Liver (tissue), 8 donors: ENCODE measurements at regions not wholly inside any gene's neighbourhood (a gene's known extent, or its start where the extent isn't known, plus 50 kb on each side); places are given as distances from the start of the nearest gene placed in this dataset.

ENCODE experiments used
- DNase-seq: peaks from one replicate; pipeline ENCODE4 v3.0.0-alpha.2; 2017; ENCODE audit warnings: low spot score
- H3K27ac ChIP-seq, 2 donors: one replicate each; pipeline ENCODE4 v1.7.0; 2013; ENCODE audit warnings: inconsistent platforms in 2 of 2, low read length in 2 of 2, control low read depth in 1 of 2, low read depth in 1 of 2, mild to moderate bottlenecking in 1 of 2
- H3K27me3 ChIP-seq, 4 donors: one replicate each; pipeline versions ENCODE4 v1.6.1 to v1.7.0; 2013; ENCODE audit warnings: low read length in 3 of 4, inconsistent platforms in 1 of 4, mild to moderate bottlenecking in 1 of 4, moderate library complexity in 1 of 4; ENCODE audit not compliant: control insufficient read depth in 4 of 4, insufficient read depth in 4 of 4
- H3K36me3 ChIP-seq, 4 donors: one replicate each; pipeline versions ENCODE4 v1.6.1 to v1.7.0; 2013; ENCODE audit warnings: low read length in 3 of 4, mild to moderate bottlenecking in 3 of 4, low read depth in 1 of 4, moderate library complexity in 1 of 4; ENCODE audit not compliant: control insufficient read depth in 4 of 4, insufficient read depth in 3 of 4
- H3K4me1 ChIP-seq, 4 donors: one replicate each; pipeline versions ENCODE4 v1.6.1 to v1.7.0; 2013; ENCODE audit warnings: low read length in 3 of 4, mild to moderate bottlenecking in 3 of 4, moderate library complexity in 1 of 4; ENCODE audit not compliant: control insufficient read depth in 4 of 4, insufficient read depth in 4 of 4
- H3K4me3 ChIP-seq, 3 donors: one replicate each; pipeline versions ENCODE4 v1.6.1 to v1.7.0; 2013; ENCODE audit warnings: low read length in 3 of 3, control low read depth in 1 of 3, low read depth in 1 of 3, mild to moderate bottlenecking in 1 of 3
- H3K9ac ChIP-seq, 2 donors: one replicate each; pipeline ENCODE4 v1.7.0; 2013; ENCODE audit warnings: low read length in 2 of 2, mild to moderate bottlenecking in 2 of 2, moderate library complexity in 2 of 2, control low read depth in 1 of 2, low read depth in 1 of 2
- H3K9me3 ChIP-seq, 4 donors: one replicate each; pipeline versions ENCODE4 v1.6.1 to v1.7.0; 2013; ENCODE audit warnings: low read length in 3 of 4; ENCODE audit not compliant: control insufficient read depth in 4 of 4
- EGR1 ChIP-seq, 2 donors: IDR thresholded peaks; 2 replicates each; pipeline ENCODE4 v1.6.1; 2016 to 2018; ENCODE audit warnings: antibody characterized with exemption in 2 of 2, low read depth in 2 of 2
- FOXA1 ChIP-seq: IDR thresholded peaks from 2 replicates; pipeline ENCODE4 v1.6.1; 2016; ENCODE audit warnings: antibody characterized with exemption
- FOXA2 ChIP-seq: IDR thresholded peaks from 2 replicates; pipeline ENCODE4 v1.6.1; 2016; ENCODE audit warnings: antibody characterized with exemption
- GABPA ChIP-seq, 2 donors: IDR thresholded peaks in 1 of 2; conservative IDR thresholded peaks in 1 of 2; 2 replicates each; pipeline ENCODE4 v1.6.1; 2016; ENCODE audit warnings: antibody characterized with exemption in 2 of 2, mild to moderate bottlenecking in 1 of 2, moderate library complexity in 1 of 2
- HNF4A ChIP-seq, 2 donors: conservative IDR thresholded peaks; 2 replicates each; pipeline ENCODE4 v1.6.1; 2016; ENCODE audit warnings: antibody characterized with exemption in 2 of 2, mild to moderate bottlenecking in 2 of 2
- HNF4G ChIP-seq: IDR thresholded peaks from 2 replicates; pipeline ENCODE4 v1.6.1; 2016; ENCODE audit warnings: antibody characterized with exemption
- RAD21 ChIP-seq, 2 donors: IDR thresholded peaks; 2 replicates each; pipeline ENCODE4 v1.6.1; 2016; ENCODE audit warnings: antibody characterized with exemption in 2 of 2, mild to moderate bottlenecking in 2 of 2
- RXRA ChIP-seq, 2 donors: IDR thresholded peaks; 2 replicates each; pipeline ENCODE4 v1.6.1; 2017 to 2018; ENCODE audit warnings: antibody characterized with exemption in 2 of 2, mild to moderate bottlenecking in 1 of 2
- SP1 ChIP-seq: IDR thresholded peaks from 2 replicates; pipeline ENCODE4 v1.6.1; 2018; ENCODE audit warnings: antibody characterized with exemption, mild to moderate bottlenecking
- TAF1 ChIP-seq: conservative IDR thresholded peaks from 2 replicates; pipeline ENCODE4 v1.6.1; 2016; ENCODE audit warnings: antibody characterized with exemption, mild to moderate bottlenecking
- YY1 ChIP-seq: IDR thresholded peaks from 2 replicates; pipeline ENCODE4 v1.6.1; 2016; ENCODE audit warnings: antibody characterized with exemption, mild to moderate bottlenecking
- WGBS: extraction: QIAGEN DNeasy Blood & Tissue Kit; methylation state at CpG from one replicate; pipeline ENCODE4 v1.1.7; 2013; 5-methylcytosine and 5-hydroxymethylcytosine counted together
- TF ChIP-seq, protein P1 (sequence below): IDR thresholded peaks from 2 replicates; pipeline ENCODE4 v1.6.1; 2016; ENCODE audit warnings: antibody characterized with exemption
- TF ChIP-seq, protein P2 (sequence below): IDR thresholded peaks from 2 replicates; pipeline ENCODE4 v1.6.1; 2016; ENCODE audit warnings: antibody characterized with exemption
- TF ChIP-seq, protein P3 (sequence below): fragments of 150-350 bp; IDR thresholded peaks from 2 replicates; pipeline ENCODE4 v1.5.1; 2017; ENCODE audit warnings: improper control_type of control experiment, low read depth, low read length; ENCODE audit not compliant: missing input control
- donor health status: healthy.
- donor health status: healthy.
- donor health status: healthy.
- donor health status: healthy.
- donor health status: healthy.

- TF ChIP-seq HNF4G (no peak), EGR1 (IDR thresholded peaks at IDR 0.05; ENCODE audit: low read depth in 2 of 2) (no peak), RAD21 (IDR thresholded peaks at IDR 0.05) (no peak)
- DNase-seq, result no peak
- Histone ChIP-seq H3K27ac (no peak overlapping the region), H3K36me3 (no peaks in the 10 kb centered on the region), H3K4me3 (no peak overlapping the region), H3K9me3 (no peaks in the 10 kb centered on the region), H3K9ac (no peak overlapping the region), H3K4me1 (no peaks in the 10 kb centered on the region), H3K27me3 (no peaks in the 10 kb centered on the region)
- 92% methylated on average over 2 of the region's 2 CpGs for WGBS
Observed at GRCh38 chr3:153089620-153090019, 72.4 kb upstream of the RAP2B start.

DNA sequence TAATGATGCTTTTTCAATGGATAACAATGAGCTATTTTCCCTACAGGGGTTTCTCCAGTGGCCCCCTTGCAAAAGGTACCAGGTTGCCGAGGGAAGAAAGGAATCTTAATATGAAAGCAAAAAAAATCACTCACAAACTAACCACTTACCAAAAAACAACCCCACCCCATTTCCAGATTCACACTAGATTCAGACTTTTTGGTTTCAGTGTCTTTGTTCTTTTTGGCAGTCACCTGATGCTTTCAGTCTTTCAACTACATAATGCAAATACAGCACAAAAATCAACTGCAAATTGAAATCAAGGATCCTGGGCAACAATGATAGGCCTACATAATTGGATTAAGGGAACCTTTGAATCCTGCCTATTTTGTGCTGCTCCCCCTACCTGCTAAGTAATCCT is 71.1 kb upstream of the RAP2B start:
- no peak for TF ChIP-seq GABPA (IDR thresholded peaks at IDR 0.05 in 1 of 2, conservative IDR thresholded peaks at IDR 0.05 in 1 of 2)
- no peak for TF ChIP-seq SP1
- TF ChIP-seq, protein P1, sequence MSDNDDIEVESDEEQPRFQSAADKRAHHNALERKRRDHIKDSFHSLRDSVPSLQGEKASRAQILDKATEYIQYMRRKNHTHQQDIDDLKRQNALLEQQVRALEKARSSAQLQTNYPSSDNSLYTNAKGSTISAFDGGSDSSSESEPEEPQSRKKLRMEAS, result no peak
- TF ChIP-seq, protein P2, sequence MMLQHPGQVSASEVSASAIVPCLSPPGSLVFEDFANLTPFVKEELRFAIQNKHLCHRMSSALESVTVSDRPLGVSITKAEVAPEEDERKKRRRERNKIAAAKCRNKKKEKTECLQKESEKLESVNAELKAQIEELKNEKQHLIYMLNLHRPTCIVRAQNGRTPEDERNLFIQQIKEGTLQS, result no peak
- no peak for TF ChIP-seq RXRA (IDR thresholded peaks at IDR 0.05)
- Histone ChIP-seq H3K9me3 (no peaks in the 10 kb centered on the region), H3K4me1 (no peaks in the 10 kb centered on the region), H3K36me3 (no peaks in the 10 kb centered on the region), H3K27ac (no peak overlapping the region), H3K4me3 (no peak overlapping the region), H3K27me3 (no peaks in the 10 kb centered on the region), H3K9ac (no peak overlapping the region)
- 80% methylated on average over 1 of the region's 1 CpG for WGBS
- no peak for DNase-seq

DNA sequence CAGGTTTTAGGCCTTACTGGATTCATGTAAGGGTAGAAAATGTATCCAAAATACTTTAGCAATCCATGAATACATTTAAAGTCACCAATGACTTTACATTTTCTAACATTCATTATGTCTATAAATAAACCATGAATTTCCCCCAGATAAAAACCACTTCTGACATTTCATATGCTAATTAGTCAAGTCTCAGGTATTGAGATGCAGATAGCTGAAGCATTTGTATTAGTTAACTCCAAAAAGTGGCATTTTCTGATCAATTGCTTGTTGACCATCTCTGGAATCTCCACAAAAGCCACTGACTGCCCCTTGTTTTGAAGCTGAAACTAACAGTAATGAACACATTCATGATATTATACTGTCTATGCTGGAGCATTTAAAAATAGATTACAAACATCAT is 68.4 kb upstream of the RAP2B start:
- no peaks in the 10 kb centered on the region for H3K27me3 ChIP-seq
- no peak overlapping the region for H3K27ac ChIP-seq
- no peaks in the 10 kb centered on the region for H3K36me3 ChIP-seq
- no peaks in the 10 kb centered on the region for H3K9me3 ChIP-seq
- no peaks in the 10 kb centered on the region for H3K4me1 ChIP-seq
- no peak for TF ChIP-seq FOXA1
- TF ChIP-seq, protein P1, result no peak
- TF ChIP-seq, protein P3, sequence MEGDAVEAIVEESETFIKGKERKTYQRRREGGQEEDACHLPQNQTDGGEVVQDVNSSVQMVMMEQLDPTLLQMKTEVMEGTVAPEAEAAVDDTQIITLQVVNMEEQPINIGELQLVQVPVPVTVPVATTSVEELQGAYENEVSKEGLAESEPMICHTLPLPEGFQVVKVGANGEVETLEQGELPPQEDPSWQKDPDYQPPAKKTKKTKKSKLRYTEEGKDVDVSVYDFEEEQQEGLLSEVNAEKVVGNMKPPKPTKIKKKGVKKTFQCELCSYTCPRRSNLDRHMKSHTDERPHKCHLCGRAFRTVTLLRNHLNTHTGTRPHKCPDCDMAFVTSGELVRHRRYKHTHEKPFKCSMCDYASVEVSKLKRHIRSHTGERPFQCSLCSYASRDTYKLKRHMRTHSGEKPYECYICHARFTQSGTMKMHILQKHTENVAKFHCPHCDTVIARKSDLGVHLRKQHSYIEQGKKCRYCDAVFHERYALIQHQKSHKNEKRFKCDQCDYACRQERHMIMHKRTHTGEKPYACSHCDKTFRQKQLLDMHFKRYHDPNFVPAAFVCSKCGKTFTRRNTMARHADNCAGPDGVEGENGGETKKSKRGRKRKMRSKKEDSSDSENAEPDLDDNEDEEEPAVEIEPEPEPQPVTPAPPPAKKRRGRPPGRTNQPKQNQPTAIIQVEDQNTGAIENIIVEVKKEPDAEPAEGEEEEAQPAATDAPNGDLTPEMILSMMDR, result no peak
- TF ChIP-seq TAF1, result no peak
- DNase-seq, result no peak
- no peak overlapping the region for H3K4me3 ChIP-seq
- no peak overlapping the region for H3K9ac ChIP-seq

DNA sequence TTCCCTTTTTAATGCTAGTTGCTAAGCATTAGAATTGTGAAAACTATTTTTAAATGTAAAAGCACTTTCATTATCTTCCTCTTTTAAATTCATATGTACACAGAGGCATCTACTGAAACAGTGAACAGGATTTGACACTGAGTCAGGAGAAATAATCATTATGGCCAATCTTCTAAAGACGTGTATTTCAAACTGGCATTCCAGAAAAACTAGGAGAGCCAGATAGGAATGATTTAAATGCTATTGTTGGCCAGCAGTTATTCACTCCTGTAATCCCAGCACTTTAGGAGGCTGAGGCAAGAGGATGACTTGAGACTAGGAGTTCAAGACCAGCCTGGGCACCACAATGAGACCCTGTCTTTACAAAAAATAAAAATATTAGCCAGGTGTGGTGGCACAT is 67.6 kb upstream of the RAP2B start:
- H3K9ac ChIP-seq, result no peak overlapping the region
- H3K27me3 ChIP-seq, result no peaks in the 10 kb centered on the region
- no peaks in the 10 kb centered on the region for H3K4me1 ChIP-seq
- H3K9me3 ChIP-seq, result no peaks in the 10 kb centered on the region
- 68% methylated on average over 1 of the region's 1 CpG for WGBS
- no peaks in the 10 kb centered on the region for H3K36me3 ChIP-seq
- H3K27ac ChIP-seq, result no peak overlapping the region
- H3K4me3 ChIP-seq, result no peak overlapping the region
- TF ChIP-seq RAD21 (IDR thresholded peaks at IDR 0.05), result no peak
- no peak for TF ChIP-seq RXRA (IDR thresholded peaks at IDR 0.05)
- TF ChIP-seq FOXA1, result no peak
- TF ChIP-seq GABPA (IDR thresholded peaks at IDR 0.05 in 1 of 2, conservative IDR thresholded peaks at IDR 0.05 in 1 of 2), result no peak
- no peak for TF ChIP-seq YY1
- no peak for TF ChIP-seq TAF1
- TF ChIP-seq FOXA2, result no peak
- no peak for TF ChIP-seq HNF4A (conservative IDR thresholded peaks at IDR 0.05)
- no peak for TF ChIP-seq EGR1 (IDR thresholded peaks at IDR 0.05; ENCODE audit: low read depth in 2 of 2)
- DNase-seq, result no peak
